Liver (tissue), 3 donors: ENCODE measurements at regions not wholly inside any gene's neighbourhood (a gene's known extent, or its start where the extent isn't known, plus 50 kb on each side); places are given as distances from the start of the nearest gene placed in this dataset.

Experiments used
- CTCF ChIP-seq: fragments of 150-350 bp; IDR thresholded peaks from 2 replicates; pipeline ENCODE4 v1.5.1; 2017; ENCODE audit warnings: improper control_type of control experiment, low read depth, low read length; ENCODE audit not compliant: missing input control
- GABPA ChIP-seq, 2 donors: IDR thresholded peaks in 1 of 2; conservative IDR thresholded peaks in 1 of 2; 2 replicates each; pipeline ENCODE4 v1.6.1; 2016; ENCODE audit warnings: antibody characterized with exemption in 2 of 2, mild to moderate bottlenecking in 1 of 2, moderate library complexity in 1 of 2
- donor health status: healthy.
- donor health status: healthy.

- TF ChIP-seq GABPA (IDR thresholded peaks at IDR 0.05 in 1 of 2, conservative IDR thresholded peaks at IDR 0.05 in 1 of 2) (no peak), CTCF (no peak)
Measured at GRCh38 chr9:135280666-135281065, 193.2 kb downstream of the OLFM1 start.
